Activated CD4-positive, alpha-beta T cell treated with anti-CD3 and anti-CD28 coated beads, Interleukin-2, amount 50 U/mL, for 1 hour (primary cell): ENCODE measurements at regions not wholly inside any gene's neighbourhood (a gene's known extent, or its start where the extent isn't known, plus 50 kb on each side); places are given as distances from the start of the nearest gene placed in this dataset.

Source experiments
- DNase-seq: peaks from one replicate; pipeline ENCODE4 v3.0.0-alpha.2; 2020

- DNase-seq = no peak
Observed at GRCh38 chr3:57009802-57010201, 50.7 kb upstream of the SPATA12 start.

- no peak for DNase-seq
Observed at GRCh38 chr3:57009367-57009766, 51.1 kb upstream of the SPATA12 start.

- DNase-seq = no peak
Observed at GRCh38 chr3:57007521-57008460, 52.7 kb upstream of the SPATA12 start.

GRCh38 chr3:57006949-57007419 lies 53.5 kb upstream of the SPATA12 start:
- DNase-seq = no peak

- DNase-seq = no peak
Observed at GRCh38 chr3:57006179-57006657, 54.2 kb upstream of the SPATA12 start.

- DNase-seq = no peak
Observed at GRCh38 chr3:57004229-57004628, 56.2 kb upstream of the SPATA12 start.

GRCh38 chr3:57003676-57004075 lies 56.8 kb upstream of the SPATA12 start:
- DNase-seq = no peak

GRCh38 chr3:57001356-57001755 lies 59.1 kb upstream of the SPATA12 start:
- no peak for DNase-seq

- no peak for DNase-seq
Observed at GRCh38 chr3:57000012-57000411, 60.5 kb upstream of the SPATA12 start.

- no peak for DNase-seq
Observed at GRCh38 chr3:56999547-56999946, 60.9 kb upstream of the SPATA12 start.

GRCh38 chr3:56998076-56998529 lies 62.4 kb upstream of the SPATA12 start:
- DNase-seq = no peak

- DNase-seq = no peak
Observed at GRCh38 chr3:56997675-56998074, 62.8 kb upstream of the SPATA12 start.

GRCh38 chr3:56997041-56997440 lies 63.4 kb upstream of the SPATA12 start:
- DNase-seq = no peak

- DNase-seq = no peak
Observed at GRCh38 chr3:56994391-56994790, 66.1 kb upstream of the SPATA12 start.

- DNase-seq = no peak
Observed at GRCh38 chr3:56990641-56991015, 69.8 kb upstream of the SPATA12 start.

- DNase-seq = no peak
Observed at GRCh38 chr3:56989977-56990640, 70.4 kb upstream of the SPATA12 start.

- no peak for DNase-seq
Observed at GRCh38 chr3:56989169-56989976, 71.1 kb upstream of the SPATA12 start.

GRCh38 chr3:56988458-56989168 lies 71.9 kb upstream of the SPATA12 start:
- DNase-seq = peak; percentile 70

- no peak for DNase-seq
Observed at GRCh38 chr3:56987238-56987895, 73.1 kb upstream of the SPATA12 start.

GRCh38 chr3:56986347-56986746 lies 74.1 kb upstream of the SPATA12 start:
- DNase-seq = no peak

- no peak for DNase-seq
Observed at GRCh38 chr3:56985878-56986277, 74.6 kb upstream of the SPATA12 start.

- DNase-seq = no peak
Observed at GRCh38 chr3:56985460-56985859, 75.0 kb upstream of the SPATA12 start.
